DND-41 (cell line): ENCODE measurements at regions not wholly inside any gene's neighbourhood (a gene's known extent, or its start where the extent isn't known, plus 50 kb on each side); places are given as distances from the start of the nearest gene placed in this dataset.
A peak's percentile ranks its signal among the peaks of the same experiment; 100 is the strongest.

ENCODE experiments used
- ATAC-seq: fragments of 200-7000 bp; cut with Tn5 transposase; 3 replicates; pipeline ENCODE4 v1.9.1; 2021; ENCODE audit warnings: low read depth; ENCODE audit not compliant: insufficient read depth
- DNase-seq: peaks from one replicate; pipeline ENCODE4 v3.0.0-alpha.2; 2020
- H2AFZ ChIP-seq: 2 replicates; pipeline ENCODE4 v1.6.0; 2012; ENCODE audit warnings: low read depth, low read length
- H3K27ac ChIP-seq: 2 replicates; pipeline ENCODE4 v1.5.1; 2012; ENCODE audit warnings: low read length, inconsistent platforms
- H3K27me3 ChIP-seq: fragments of 200-600 bp; sonication (generic); 2 replicates; pipeline ENCODE4 v1.6.0; 2012; ENCODE audit warnings: low read length, mild to moderate bottlenecking, inconsistent platforms; ENCODE audit not compliant: insufficient read depth, poor library complexity
- H3K36me3 ChIP-seq: 2 replicates; pipeline ENCODE4 v1.5.1; 2012; ENCODE audit warnings: low read length, inconsistent platforms; ENCODE audit not compliant: insufficient read depth
- H3K4me1 ChIP-seq: 2 replicates; pipeline ENCODE4 v1.5.1; 2012; ENCODE audit warnings: mild to moderate bottlenecking, low read length; ENCODE audit not compliant: insufficient read depth
- H3K4me2 ChIP-seq: 2 replicates; pipeline ENCODE4 v1.6.0; 2012; ENCODE audit warnings: mild to moderate bottlenecking, moderate library complexity, low read length, inconsistent platforms; ENCODE audit not compliant: insufficient read depth
- H3K4me3 ChIP-seq, 2 experiments: fragments of 200-600 bp in 1 of 2; shearing (Covaris generic) in 1 of 2; 2 replicates each; pipeline ENCODE4 v1.5.1; 2012 to 2016; ENCODE audit warnings: inconsistent platforms in 2 of 2, low read length in 2 of 2, mild to moderate bottlenecking in 2 of 2, low read depth in 1 of 2, moderate library complexity in 1 of 2
- H3K79me2 ChIP-seq: 2 replicates; pipeline ENCODE4 v1.6.0; 2012; ENCODE audit warnings: low read length, inconsistent platforms; ENCODE audit not compliant: insufficient read depth
- H3K9ac ChIP-seq: 2 replicates; pipeline ENCODE4 v1.6.0; 2012; ENCODE audit warnings: low read depth, mild to moderate bottlenecking, inconsistent platforms, low read length, moderate library complexity
- H3K9me3 ChIP-seq: 2 replicates; pipeline ENCODE4 v1.5.1; 2012; ENCODE audit warnings: low read length, moderate library complexity, mild to moderate bottlenecking, inconsistent platforms; ENCODE audit not compliant: insufficient read depth, severe bottlenecking
- H4K20me1 ChIP-seq: 2 replicates; pipeline ENCODE4 v1.6.0; 2012; ENCODE audit warnings: low read length; ENCODE audit not compliant: insufficient read depth
- CTCF ChIP-seq: IDR thresholded peaks from 2 replicates; pipeline ENCODE4 v1.5.1; 2012; ENCODE audit warnings: borderline replicate concordance, low read length, moderate library complexity, mild to moderate bottlenecking; ENCODE audit not compliant: poor library complexity, severe bottlenecking; ENCODE audit errors: extremely low read depth
- EZH2 ChIP-seq: IDR thresholded peaks from 3 replicates; pipeline ENCODE4 v1.6.1; 2012; ENCODE audit warnings: borderline replicate concordance, low read depth, mild to moderate bottlenecking, moderate library complexity, low read length, inconsistent platforms; ENCODE audit not compliant: severe bottlenecking

GRCh38 chr22:48968201-48968959 lies 859.3 kb downstream of the BRD1 start:
- H3K4me1 ChIP-seq: no peaks in the 10 kb centered on the region
- no peaks in the 10 kb centered on the region for H3K79me2 ChIP-seq
- no peak overlapping the region for H3K4me2 ChIP-seq
- H4K20me1 ChIP-seq: no peaks in the 10 kb centered on the region
- H3K9me3 ChIP-seq: no peaks in the 10 kb centered on the region
- H3K9ac ChIP-seq: no peak overlapping the region
- DNase-seq: no peak
- H3K27me3 ChIP-seq: peaks cover 4% of the 10 kb centered on the region
- H3K36me3 ChIP-seq: no peaks in the 10 kb centered on the region
- no peak overlapping the region for H3K4me3 ChIP-seq
- no peak overlapping the region for H2AFZ ChIP-seq
- no peak for ATAC-seq
- TF ChIP-seq CTCF (peak; percentile 13), EZH2 (no peak)
- H3K27ac ChIP-seq: no peak overlapping the region

GRCh38 chr22:48963405-48963804 lies 864.3 kb downstream of the BRD1 start:
- no peaks in the 10 kb centered on the region for H3K4me1 ChIP-seq
- no peak for TF ChIP-seq CTCF
- no peak for TF ChIP-seq EZH2

GRCh38 chr22:48961705-48962104 lies 866.0 kb downstream of the BRD1 start:
- H3K27me3 ChIP-seq: peaks cover 8% of the 10 kb centered on the region
- H2AFZ ChIP-seq: no peak overlapping the region
- no peak overlapping the region for H3K27ac ChIP-seq
- no peak overlapping the region for H3K4me3 ChIP-seq
- no peak for ATAC-seq
- no peaks in the 10 kb centered on the region for H3K36me3 ChIP-seq
- H3K9me3 ChIP-seq: no peaks in the 10 kb centered on the region
- no peak overlapping the region for H3K9ac ChIP-seq
- no peaks in the 10 kb centered on the region for H3K4me1 ChIP-seq
- DNase-seq: no peak
- TF ChIP-seq EZH2 (no peak), CTCF (no peak)
- no peaks in the 10 kb centered on the region for H3K79me2 ChIP-seq
- no peaks in the 10 kb centered on the region for H4K20me1 ChIP-seq
- H3K4me2 ChIP-seq: no peak overlapping the region

More at GRCh38 chr22:48963405-48963804, 864.3 kb downstream of the BRD1 start:
- no peaks in the 10 kb centered on the region for H3K9me3 ChIP-seq
- no peak overlapping the region for H3K4me2 ChIP-seq
- H3K4me3 ChIP-seq: no peak overlapping the region
- no peaks in the 10 kb centered on the region for H3K79me2 ChIP-seq
- H3K27me3 ChIP-seq: peaks cover 7% of the 10 kb centered on the region
- H3K36me3 ChIP-seq: no peaks in the 10 kb centered on the region
- DNase-seq (no peak), ATAC-seq (no peak)
- no peaks in the 10 kb centered on the region for H4K20me1 ChIP-seq
- H2AFZ ChIP-seq: no peak overlapping the region
- no peak overlapping the region for H3K9ac ChIP-seq
- no peak overlapping the region for H3K27ac ChIP-seq
